ENCODE measurements at regions not wholly inside any gene's neighbourhood (a gene's known extent, or its start where the extent isn't known, plus 50 kb on each side); places are given as distances from the start of the nearest gene placed in this dataset.

DNA sequence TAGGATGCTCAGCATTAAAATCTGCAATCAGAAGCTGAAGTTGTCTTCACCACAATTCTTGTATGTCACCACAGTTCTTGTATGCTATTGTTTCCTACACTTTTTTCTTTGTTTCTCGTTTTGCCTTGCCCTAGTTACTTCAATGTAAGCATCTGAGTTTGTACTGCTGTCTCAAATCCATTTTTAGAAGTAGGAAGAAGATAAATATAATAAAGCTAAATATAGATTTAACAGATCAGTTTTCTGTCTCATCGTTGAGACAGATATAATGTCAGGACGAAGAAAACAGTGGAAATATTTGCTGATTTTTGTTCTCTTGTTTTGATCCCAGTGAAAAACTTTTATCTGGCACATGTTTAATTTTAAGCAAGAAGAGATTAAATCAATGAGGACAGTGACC lies 318.0 kb downstream of the QKI start:
- no peak for TF ChIP-seq EP300 (IDR thresholded peaks at IDR 0.05; ENCODE audit: low read depth)
- TF ChIP-seq, protein P1, sequence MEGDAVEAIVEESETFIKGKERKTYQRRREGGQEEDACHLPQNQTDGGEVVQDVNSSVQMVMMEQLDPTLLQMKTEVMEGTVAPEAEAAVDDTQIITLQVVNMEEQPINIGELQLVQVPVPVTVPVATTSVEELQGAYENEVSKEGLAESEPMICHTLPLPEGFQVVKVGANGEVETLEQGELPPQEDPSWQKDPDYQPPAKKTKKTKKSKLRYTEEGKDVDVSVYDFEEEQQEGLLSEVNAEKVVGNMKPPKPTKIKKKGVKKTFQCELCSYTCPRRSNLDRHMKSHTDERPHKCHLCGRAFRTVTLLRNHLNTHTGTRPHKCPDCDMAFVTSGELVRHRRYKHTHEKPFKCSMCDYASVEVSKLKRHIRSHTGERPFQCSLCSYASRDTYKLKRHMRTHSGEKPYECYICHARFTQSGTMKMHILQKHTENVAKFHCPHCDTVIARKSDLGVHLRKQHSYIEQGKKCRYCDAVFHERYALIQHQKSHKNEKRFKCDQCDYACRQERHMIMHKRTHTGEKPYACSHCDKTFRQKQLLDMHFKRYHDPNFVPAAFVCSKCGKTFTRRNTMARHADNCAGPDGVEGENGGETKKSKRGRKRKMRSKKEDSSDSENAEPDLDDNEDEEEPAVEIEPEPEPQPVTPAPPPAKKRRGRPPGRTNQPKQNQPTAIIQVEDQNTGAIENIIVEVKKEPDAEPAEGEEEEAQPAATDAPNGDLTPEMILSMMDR (IDR thresholded peaks at IDR 0.05): no peak
